Loucy (cell line): ENCODE measurements at regions not wholly inside any gene's neighbourhood (a gene's known extent, or its start where the extent isn't known, plus 50 kb on each side); places are given as distances from the start of the nearest gene placed in this dataset.

Source experiments
- EZH2phosphoT487 ChIP-seq: fragments of 200-600 bp; IDR thresholded peaks from 2 replicates; pipeline ENCODE4 v1.6.1; 2018; ENCODE audit warnings: antibody characterized with exemption, mild to moderate bottlenecking, moderate library complexity, borderline replicate concordance
- TF ChIP-seq, protein P1 (sequence below): fragments of 200-600 bp; sonication (generic); conservative IDR thresholded peaks from 2 replicates; pipeline ENCODE4 v1.5.1; 2014; ENCODE audit warnings: mild to moderate bottlenecking, antibody characterized with exemption, low read length

DNA sequence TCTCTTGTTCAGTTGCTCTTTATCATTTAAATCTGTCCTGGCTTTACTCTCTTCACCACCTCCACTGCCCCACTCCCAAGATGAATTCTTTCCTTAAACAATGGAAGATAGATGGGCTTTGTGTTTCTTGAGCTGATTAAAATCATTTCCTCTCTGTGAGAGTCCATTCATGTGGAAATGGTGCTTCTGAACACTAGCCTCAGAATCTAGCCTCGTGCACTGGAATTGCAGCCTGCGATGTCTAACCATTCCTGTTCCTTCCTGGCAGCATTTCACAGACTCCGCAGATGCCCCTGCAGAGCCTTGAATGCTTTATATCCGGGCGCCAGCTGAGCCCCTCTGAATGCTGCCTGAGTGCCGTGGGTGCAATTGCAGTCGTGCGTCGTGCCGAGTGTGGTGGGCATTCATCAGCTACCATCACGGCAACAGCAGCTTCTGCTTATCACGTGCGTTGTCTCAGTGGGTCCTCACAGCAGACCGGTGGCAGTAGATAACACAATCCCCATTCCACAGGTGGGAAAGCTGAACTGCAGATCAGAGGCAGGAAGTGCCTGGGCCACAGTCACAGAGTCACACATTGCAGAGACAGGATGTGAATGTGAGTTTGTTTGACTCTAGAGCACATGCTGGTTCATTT lies 172.8 kb upstream of the WSCD1 start:
- TF ChIP-seq, protein P1, sequence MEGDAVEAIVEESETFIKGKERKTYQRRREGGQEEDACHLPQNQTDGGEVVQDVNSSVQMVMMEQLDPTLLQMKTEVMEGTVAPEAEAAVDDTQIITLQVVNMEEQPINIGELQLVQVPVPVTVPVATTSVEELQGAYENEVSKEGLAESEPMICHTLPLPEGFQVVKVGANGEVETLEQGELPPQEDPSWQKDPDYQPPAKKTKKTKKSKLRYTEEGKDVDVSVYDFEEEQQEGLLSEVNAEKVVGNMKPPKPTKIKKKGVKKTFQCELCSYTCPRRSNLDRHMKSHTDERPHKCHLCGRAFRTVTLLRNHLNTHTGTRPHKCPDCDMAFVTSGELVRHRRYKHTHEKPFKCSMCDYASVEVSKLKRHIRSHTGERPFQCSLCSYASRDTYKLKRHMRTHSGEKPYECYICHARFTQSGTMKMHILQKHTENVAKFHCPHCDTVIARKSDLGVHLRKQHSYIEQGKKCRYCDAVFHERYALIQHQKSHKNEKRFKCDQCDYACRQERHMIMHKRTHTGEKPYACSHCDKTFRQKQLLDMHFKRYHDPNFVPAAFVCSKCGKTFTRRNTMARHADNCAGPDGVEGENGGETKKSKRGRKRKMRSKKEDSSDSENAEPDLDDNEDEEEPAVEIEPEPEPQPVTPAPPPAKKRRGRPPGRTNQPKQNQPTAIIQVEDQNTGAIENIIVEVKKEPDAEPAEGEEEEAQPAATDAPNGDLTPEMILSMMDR: no peak
- TF ChIP-seq EZH2phosphoT487: no peak
